Neural crest cell (in vitro differentiated cells): ENCODE measurements at regions not wholly inside any gene's neighbourhood (a gene's known extent, or its start where the extent isn't known, plus 50 kb on each side); places are given as distances from the start of the nearest gene placed in this dataset.

Experiments
- DNase-seq: peaks from one replicate; pipeline ENCODE4 v3.0.0; 2021; ENCODE audit warnings: low read depth, mixed read lengths, low spot score
- H3K27ac Mint-ChIP-seq: one replicate; pipeline ENCODE4 v1.8.0; 2021; ENCODE audit warnings: mild to moderate bottlenecking, mixed read lengths; ENCODE audit not compliant: unreplicated experiment
- H3K27me3 Mint-ChIP-seq: 2 replicates; pipeline ENCODE4 v1.8.0; 2021; ENCODE audit warnings: low read depth, mild to moderate bottlenecking, mixed read lengths
- H3K36me3 Mint-ChIP-seq: 2 replicates; pipeline ENCODE4 v1.8.0; 2021; ENCODE audit warnings: low read depth, mild to moderate bottlenecking, mixed read lengths
- H3K4me1 Mint-ChIP-seq: 2 replicates; pipeline ENCODE4 v1.8.0; 2021; ENCODE audit warnings: mixed read lengths
- H3K4me3 Mint-ChIP-seq: one replicate; pipeline ENCODE4 v1.8.0; 2021; ENCODE audit warnings: mild to moderate bottlenecking, mixed read lengths
- H3K9me3 Mint-ChIP-seq: 2 replicates; pipeline ENCODE4 v1.8.0; 2021; ENCODE audit warnings: mixed read lengths
- TF ChIP-seq, protein P1 (sequence below): fragments of 200-600 bp; sonication (generic); conservative IDR thresholded peaks from 2 replicates; pipeline ENCODE4 v1.5.0; 2021; ENCODE audit warnings: antibody characterized with exemption, mild to moderate bottlenecking

GRCh38 chrX:40827331-40827730 lies 92.0 kb upstream of the MED14 start:
- no peak overlapping the region for H3K27ac Mint-ChIP-seq
- peaks cover 7% of the 10 kb centered on the region for H3K36me3 Mint-ChIP-seq
- TF ChIP-seq, protein P1, sequence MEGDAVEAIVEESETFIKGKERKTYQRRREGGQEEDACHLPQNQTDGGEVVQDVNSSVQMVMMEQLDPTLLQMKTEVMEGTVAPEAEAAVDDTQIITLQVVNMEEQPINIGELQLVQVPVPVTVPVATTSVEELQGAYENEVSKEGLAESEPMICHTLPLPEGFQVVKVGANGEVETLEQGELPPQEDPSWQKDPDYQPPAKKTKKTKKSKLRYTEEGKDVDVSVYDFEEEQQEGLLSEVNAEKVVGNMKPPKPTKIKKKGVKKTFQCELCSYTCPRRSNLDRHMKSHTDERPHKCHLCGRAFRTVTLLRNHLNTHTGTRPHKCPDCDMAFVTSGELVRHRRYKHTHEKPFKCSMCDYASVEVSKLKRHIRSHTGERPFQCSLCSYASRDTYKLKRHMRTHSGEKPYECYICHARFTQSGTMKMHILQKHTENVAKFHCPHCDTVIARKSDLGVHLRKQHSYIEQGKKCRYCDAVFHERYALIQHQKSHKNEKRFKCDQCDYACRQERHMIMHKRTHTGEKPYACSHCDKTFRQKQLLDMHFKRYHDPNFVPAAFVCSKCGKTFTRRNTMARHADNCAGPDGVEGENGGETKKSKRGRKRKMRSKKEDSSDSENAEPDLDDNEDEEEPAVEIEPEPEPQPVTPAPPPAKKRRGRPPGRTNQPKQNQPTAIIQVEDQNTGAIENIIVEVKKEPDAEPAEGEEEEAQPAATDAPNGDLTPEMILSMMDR: no peak
- H3K4me3 Mint-ChIP-seq: no peak overlapping the region
- no peak for DNase-seq
- H3K4me1 Mint-ChIP-seq: peaks cover 5% of the 10 kb centered on the region
- H3K9me3 Mint-ChIP-seq: peaks cover 20% of the 10 kb centered on the region
- H3K27me3 Mint-ChIP-seq: no peaks in the 10 kb centered on the region

DNA sequence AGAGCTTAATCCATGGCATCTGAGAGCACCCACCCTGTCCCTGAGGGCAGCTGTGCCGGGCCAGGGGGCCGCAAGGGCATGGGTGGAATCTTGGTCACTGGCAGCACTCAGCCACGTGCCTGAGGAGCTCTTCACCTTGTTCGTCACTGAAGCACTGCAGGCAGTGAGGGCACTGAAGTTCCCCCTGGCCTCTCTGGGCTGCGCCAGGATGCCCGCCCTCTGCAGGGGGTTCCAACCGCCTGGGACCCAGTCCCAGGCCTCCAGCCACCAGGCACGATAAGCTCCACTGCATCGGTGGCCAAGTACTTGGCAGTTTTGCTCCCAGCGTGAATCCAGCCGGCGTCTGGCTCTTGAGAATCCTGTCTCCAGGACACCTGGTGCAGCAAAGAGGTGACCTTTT lies 96.4 kb upstream of the MED14 start:
- no peak for DNase-seq
- H3K9me3 Mint-ChIP-seq: peaks cover 10% of the 10 kb centered on the region
- no peak overlapping the region for H3K4me3 Mint-ChIP-seq
- peaks cover 18% of the 10 kb centered on the region for H3K4me1 Mint-ChIP-seq
- no peaks in the 10 kb centered on the region for H3K27me3 Mint-ChIP-seq
- peaks cover 2% of the 10 kb centered on the region for H3K36me3 Mint-ChIP-seq
- TF ChIP-seq, protein P1: no peak
- no peak overlapping the region for H3K27ac Mint-ChIP-seq

- no peak for DNase-seq
- peaks cover 13% of the 10 kb centered on the region for H3K4me1 Mint-ChIP-seq
- H3K36me3 Mint-ChIP-seq: peaks cover 2% of the 10 kb centered on the region
- TF ChIP-seq, protein P1: no peak
- H3K27me3 Mint-ChIP-seq: no peaks in the 10 kb centered on the region
- H3K9me3 Mint-ChIP-seq: peaks cover 4% of the 10 kb centered on the region
- no peak overlapping the region for H3K4me3 Mint-ChIP-seq
- H3K27ac Mint-ChIP-seq: no peak overlapping the region
These were observed 97.4 kb upstream of the MED14 start for GRCh38 chrX:40832723-40833122.

- DNase-seq: no peak
- no peaks in the 10 kb centered on the region for H3K27me3 Mint-ChIP-seq
- no peak overlapping the region for H3K27ac Mint-ChIP-seq
- H3K9me3 Mint-ChIP-seq: peaks cover 9% of the 10 kb centered on the region
- peaks cover 13% of the 10 kb centered on the region for H3K4me1 Mint-ChIP-seq
- peaks cover 2% of the 10 kb centered on the region for H3K36me3 Mint-ChIP-seq
- no peak overlapping the region for H3K4me3 Mint-ChIP-seq
- TF ChIP-seq, protein P1: no peak
These were observed 98.9 kb upstream of the MED14 start for GRCh38 chrX:40834225-40834624.

GRCh38 chrX:40835526-40835925 lies 100.2 kb upstream of the MED14 start:
- no peaks in the 10 kb centered on the region for H3K27me3 Mint-ChIP-seq
- H3K4me3 Mint-ChIP-seq: no peak overlapping the region
- H3K9me3 Mint-ChIP-seq: peaks cover 15% of the 10 kb centered on the region
- H3K27ac Mint-ChIP-seq: no peak overlapping the region
- H3K36me3 Mint-ChIP-seq: peaks cover 7% of the 10 kb centered on the region
- no peak for DNase-seq
- TF ChIP-seq, protein P1: no peak
- H3K4me1 Mint-ChIP-seq: peaks cover 13% of the 10 kb centered on the region

DNA sequence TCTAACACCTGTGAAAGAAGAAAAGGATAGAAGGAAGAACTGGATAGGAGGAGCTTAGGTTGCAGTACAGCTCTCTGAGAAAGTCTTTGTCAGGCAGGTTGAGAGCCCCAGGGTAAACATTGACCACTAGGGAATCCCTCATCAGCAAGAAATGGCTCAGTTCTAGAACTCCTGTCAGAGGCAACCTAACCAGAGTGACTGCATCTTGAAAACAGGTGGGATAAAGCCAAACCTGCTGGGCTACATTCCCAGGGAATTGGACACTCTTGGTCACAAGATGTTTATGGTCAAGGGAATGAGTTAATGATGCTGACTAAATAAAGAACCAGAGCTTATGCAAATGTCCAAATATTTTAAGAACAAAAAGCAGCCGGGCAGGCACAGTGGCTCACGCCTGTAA lies 108.3 kb upstream of the MED14 start:
- Mint-ChIP-seq H3K27me3 (no peaks in the 10 kb centered on the region), H3K4me1 (peaks cover 35% of the 10 kb centered on the region), H3K36me3 (peaks cover 21% of the 10 kb centered on the region), H3K9me3 (peaks cover 18% of the 10 kb centered on the region), H3K27ac (no peak overlapping the region), H3K4me3 (no peak overlapping the region)
- TF ChIP-seq, protein P1: no peak
- DNase-seq: no peak
